ENCODE measurements at regions not wholly inside any gene's neighbourhood (a gene's known extent, or its start where the extent isn't known, plus 50 kb on each side); places are given as distances from the start of the nearest gene placed in this dataset.

GRCh38 chr12:111221062-111222026, 147.6 kb downstream of the PHETA1 start (continued):
- TF ChIP-seq POU6F1 (CRISPR knock-in tag; IDR thresholded peaks at IDR 0.05; ENCODE audit: borderline replicate concordance, low read depth) = no peak
- no peak for TF ChIP-seq ZNF8 (CRISPR knock-in tag; IDR thresholded peaks at IDR 0.05)
- TF ChIP-seq, protein P1, sequence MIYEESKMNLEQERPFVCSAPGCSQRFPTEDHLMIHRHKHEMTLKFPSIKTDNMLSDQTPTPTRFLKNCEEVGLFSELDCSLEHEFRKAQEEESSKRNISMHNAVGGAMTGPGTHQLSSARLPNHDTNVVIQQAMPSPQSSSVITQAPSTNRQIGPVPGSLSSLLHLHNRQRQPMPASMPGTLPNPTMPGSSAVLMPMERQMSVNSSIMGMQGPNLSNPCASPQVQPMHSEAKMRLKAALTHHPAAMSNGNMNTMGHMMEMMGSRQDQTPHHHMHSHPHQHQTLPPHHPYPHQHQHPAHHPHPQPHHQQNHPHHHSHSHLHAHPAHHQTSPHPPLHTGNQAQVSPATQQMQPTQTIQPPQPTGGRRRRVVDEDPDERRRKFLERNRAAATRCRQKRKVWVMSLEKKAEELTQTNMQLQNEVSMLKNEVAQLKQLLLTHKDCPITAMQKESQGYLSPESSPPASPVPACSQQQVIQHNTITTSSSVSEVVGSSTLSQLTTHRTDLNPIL (CRISPR knock-in tag; IDR thresholded peaks at IDR 0.05; ENCODE audit: low read depth) = no peak

DNA sequence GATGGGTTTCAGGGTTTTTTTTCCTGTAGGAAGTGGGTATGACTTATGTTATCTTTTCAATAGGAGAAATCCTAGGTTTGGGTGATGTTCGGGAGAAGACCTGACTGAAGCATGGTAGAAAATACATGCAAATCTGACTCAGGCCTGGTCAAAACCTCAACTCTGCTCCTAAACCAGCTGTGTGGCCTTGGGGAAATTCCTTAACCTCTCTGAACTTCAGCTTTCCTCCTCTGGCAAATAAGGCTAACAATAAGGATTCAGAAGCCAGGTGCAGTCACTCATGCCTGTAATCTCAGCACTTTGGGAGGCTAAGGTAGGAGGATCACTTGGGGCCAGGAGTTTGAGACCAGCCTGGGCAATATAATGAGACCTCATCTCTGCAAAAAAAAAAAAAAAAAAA, 148.5 kb downstream of the PHETA1 start:
- TF ChIP-seq ZC3H10 (CRISPR knock-in tag; IDR thresholded peaks at IDR 0.05) = no peak
- no peak for TF ChIP-seq ARNTL (CRISPR knock-in tag; IDR thresholded peaks at IDR 0.05; ENCODE audit: borderline replicate concordance, low read depth)
- TF ChIP-seq CSRNP3 (CRISPR knock-in tag; IDR thresholded peaks at IDR 0.05) = no peak
- TF ChIP-seq TCF4 (CRISPR knock-in tag; IDR thresholded peaks at IDR 0.05; ENCODE audit: borderline replicate concordance) = no peak
- TF ChIP-seq, protein P2, sequence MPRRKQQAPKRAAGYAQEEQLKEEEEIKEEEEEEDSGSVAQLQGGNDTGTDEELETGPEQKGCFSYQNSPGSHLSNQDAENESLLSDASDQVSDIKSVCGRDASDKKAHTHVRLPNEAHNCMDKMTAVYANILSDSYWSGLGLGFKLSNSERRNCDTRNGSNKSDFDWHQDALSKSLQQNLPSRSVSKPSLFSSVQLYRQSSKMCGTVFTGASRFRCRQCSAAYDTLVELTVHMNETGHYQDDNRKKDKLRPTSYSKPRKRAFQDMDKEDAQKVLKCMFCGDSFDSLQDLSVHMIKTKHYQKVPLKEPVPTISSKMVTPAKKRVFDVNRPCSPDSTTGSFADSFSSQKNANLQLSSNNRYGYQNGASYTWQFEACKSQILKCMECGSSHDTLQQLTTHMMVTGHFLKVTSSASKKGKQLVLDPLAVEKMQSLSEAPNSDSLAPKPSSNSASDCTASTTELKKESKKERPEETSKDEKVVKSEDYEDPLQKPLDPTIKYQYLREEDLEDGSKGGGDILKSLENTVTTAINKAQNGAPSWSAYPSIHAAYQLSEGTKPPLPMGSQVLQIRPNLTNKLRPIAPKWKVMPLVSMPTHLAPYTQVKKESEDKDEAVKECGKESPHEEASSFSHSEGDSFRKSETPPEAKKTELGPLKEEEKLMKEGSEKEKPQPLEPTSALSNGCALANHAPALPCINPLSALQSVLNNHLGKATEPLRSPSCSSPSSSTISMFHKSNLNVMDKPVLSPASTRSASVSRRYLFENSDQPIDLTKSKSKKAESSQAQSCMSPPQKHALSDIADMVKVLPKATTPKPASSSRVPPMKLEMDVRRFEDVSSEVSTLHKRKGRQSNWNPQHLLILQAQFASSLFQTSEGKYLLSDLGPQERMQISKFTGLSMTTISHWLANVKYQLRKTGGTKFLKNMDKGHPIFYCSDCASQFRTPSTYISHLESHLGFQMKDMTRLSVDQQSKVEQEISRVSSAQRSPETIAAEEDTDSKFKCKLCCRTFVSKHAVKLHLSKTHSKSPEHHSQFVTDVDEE (CRISPR knock-in tag; IDR thresholded peaks at IDR 0.05) = no peak
- no peak for ATAC-seq

DNA sequence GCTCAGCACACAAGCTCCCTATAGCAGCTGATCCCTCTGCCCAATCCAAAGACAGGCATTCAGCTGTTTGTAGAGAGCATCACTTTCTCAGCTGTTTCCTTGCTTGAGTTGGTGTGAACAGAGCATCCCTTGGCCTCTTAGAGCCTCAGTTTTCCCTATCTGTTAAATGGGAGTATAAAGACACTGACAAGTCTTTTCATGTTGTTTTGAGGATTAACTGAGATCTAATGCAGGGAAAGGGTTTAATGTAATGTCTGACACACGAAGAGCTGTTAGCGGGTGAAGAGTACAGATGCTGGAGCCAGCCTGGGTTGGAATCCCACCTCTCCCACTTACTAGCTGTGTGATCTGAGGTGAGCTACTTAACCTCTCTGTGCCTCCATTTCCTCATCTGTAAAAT, 149.5 kb downstream of the PHETA1 start:
- no peak for ATAC-seq
- TF ChIP-seq POU6F1 (CRISPR knock-in tag; IDR thresholded peaks at IDR 0.05; ENCODE audit: borderline replicate concordance, low read depth) (no peak), ESRRG (CRISPR knock-in tag; IDR thresholded peaks at IDR 0.05) (no peak), TCF4 (CRISPR knock-in tag; IDR thresholded peaks at IDR 0.05; ENCODE audit: borderline replicate concordance) (no peak)
- TF ChIP-seq, protein P1 (CRISPR knock-in tag; IDR thresholded peaks at IDR 0.05; ENCODE audit: low read depth) = no peak

GRCh38 chr12:111218499-111218898, 150.4 kb downstream of the PHETA1 start:
- no peak for ATAC-seq
- TF ChIP-seq ZNF70 (CRISPR knock-in tag; IDR thresholded peaks at IDR 0.05) (no peak), ESRRG (CRISPR knock-in tag; IDR thresholded peaks at IDR 0.05) (no peak), ZC3H10 (CRISPR knock-in tag; IDR thresholded peaks at IDR 0.05) (no peak), POU6F1 (CRISPR knock-in tag; IDR thresholded peaks at IDR 0.05; ENCODE audit: borderline replicate concordance, low read depth) (no peak), ARNTL (CRISPR knock-in tag; IDR thresholded peaks at IDR 0.05; ENCODE audit: borderline replicate concordance, low read depth) (no peak), SNAI2 (CRISPR knock-in tag; IDR thresholded peaks at IDR 0.05) (no peak)
